H1 (cell line): ENCODE measurements at regions not wholly inside any gene's neighbourhood (a gene's known extent, or its start where the extent isn't known, plus 50 kb on each side); places are given as distances from the start of the nearest gene placed in this dataset.

Experiments
- CTCF ChIA-PET: fragments of 300-600 bp; sonication (Branson Sonifier 250); formaldehyde crosslinking; loops from one replicate; lab custom pipeline; 2021; ENCODE audit not compliant: partially characterized antibody; lab: Charles Lee
- POLR2A ChIA-PET: fragments of 300-600 bp; sonication (Branson Sonifier 250); formaldehyde crosslinking; loops from one replicate; lab custom pipeline; 2021; ENCODE audit warnings: inconsistent platforms; ENCODE audit not compliant: partially characterized antibody; lab: Charles Lee
- DNase-seq, 2 experiments: peaks; one replicate each; pipeline versions ENCODE4 v3.0.0 to v3.0.0-alpha.2; 2010 to 2022; ENCODE audit warnings: low spot score in 2 of 2, low read depth in 1 of 2, mixed read lengths in 1 of 2
- FAIRE-seq: peaks from 2 replicates; lab custom pipeline; 2011; peaks lifted over from hg19 to GRCh38; lab: Jason Lieb, UNC
- H2AFZ ChIP-seq: 2 replicates; pipeline ENCODE4 v1.8.1; 2012; ENCODE audit warnings: low read length, inconsistent platforms
- H2AK5ac ChIP-seq: 2 replicates; pipeline ENCODE4 v1.6.1; 2013; ENCODE audit warnings: low read depth, low read length
- H2BK120ac ChIP-seq: replicated peaks from 2 replicates; pipeline ENCODE3; 2013; ENCODE audit warnings: low read depth, low read length, inconsistent platforms
- H2BK12ac ChIP-seq: 2 replicates; pipeline ENCODE4 v1.6.1; 2013; ENCODE audit warnings: low read depth, low read length
- H2BK15ac ChIP-seq: 2 replicates; pipeline ENCODE4 v1.6.1; 2013; ENCODE audit warnings: low read length
- H2BK20ac ChIP-seq: 2 replicates; pipeline ENCODE4 v1.6.1; 2013; ENCODE audit warnings: low read length
- H2BK5ac ChIP-seq: 2 replicates; pipeline ENCODE4 v1.6.1; 2013; ENCODE audit warnings: low read depth, low read length
- H3K14ac ChIP-seq: 2 replicates; pipeline ENCODE4 v1.6.1; 2013; ENCODE audit warnings: inconsistent platforms; ENCODE audit not compliant: insufficient read length
- H3K18ac ChIP-seq: 2 replicates; pipeline ENCODE4 v1.6.1; 2013; ENCODE audit warnings: low read length; ENCODE audit errors: extremely low read depth
- H3K23ac ChIP-seq: 2 replicates; pipeline ENCODE4 v1.6.1; 2013; ENCODE audit warnings: inconsistent platforms; ENCODE audit not compliant: insufficient read length
- H3K23me2 ChIP-seq: 2 replicates; pipeline ENCODE4 v1.6.1; 2013; ENCODE audit warnings: low read depth, low read length
- H3K27ac ChIP-seq: 2 replicates; pipeline ENCODE4 v1.6.1; 2011; ENCODE audit warnings: low read depth, low read length, inconsistent platforms
- H3K27me3 ChIP-seq, 4 experiments: replicated peaks in 1 of 4; 1 replicate in 1 of 4; 2 replicates in 3 of 4; pipeline versions ENCODE4 v1.6.1 to v1.8.1; 2011 to 2013; ENCODE audit warnings: low read length in 3 of 4, mild to moderate bottlenecking in 3 of 4, inconsistent platforms in 2 of 4, mixed read lengths in 2 of 4, moderate library complexity in 1 of 4; ENCODE audit not compliant: control insufficient read depth in 3 of 4, insufficient read depth in 3 of 4; ENCODE audit errors: extremely low read depth in 1 of 4
- H3K36me3 ChIP-seq, 4 experiments: 2 replicates each; pipeline versions ENCODE4 v1.6.1 to v1.8.1; 2011 to 2013; ENCODE audit warnings: mild to moderate bottlenecking in 4 of 4, low read length in 3 of 4, moderate library complexity in 2 of 4, control low read depth in 1 of 4, inconsistent platforms in 1 of 4; ENCODE audit not compliant: insufficient read depth in 4 of 4, control insufficient read depth in 2 of 4
- H3K4ac ChIP-seq: replicated peaks from 2 replicates; pipeline ENCODE3; 2013; ENCODE audit warnings: low read length, low read depth, mixed read lengths, inconsistent platforms; ENCODE audit not compliant: insufficient read length
- H3K4me1 ChIP-seq, 4 experiments: replicated peaks in 1 of 4; 1 replicate in 1 of 4; 2 replicates in 3 of 4; pipeline versions ENCODE4 v1.6.1 to v1.8.1; 2011 to 2013; ENCODE audit warnings: low read length in 3 of 4, inconsistent platforms in 2 of 4, mixed read lengths in 1 of 4; ENCODE audit not compliant: insufficient read depth in 4 of 4, control insufficient read depth in 3 of 4
- H3K4me2 ChIP-seq, 2 experiments: 2 replicates each; pipeline versions ENCODE4 v1.6.1 to v1.8.1; 2011 to 2013; ENCODE audit warnings: low read depth in 2 of 2, low read length in 2 of 2, control low read depth in 1 of 2, inconsistent platforms in 1 of 2, mild to moderate bottlenecking in 1 of 2; ENCODE audit not compliant: insufficient read depth in 1 of 2
- H3K4me3 ChIP-seq, 4 experiments: fragments of 200-600, 300-600 bp in 1 of 4; sonication (generic), shearing (Covaris generic), sonication (Bioruptor Twin) in 1 of 4; 2 replicates each; pipeline versions ENCODE4 v1.5.1 to v1.8.1; 2011 to 2016; ENCODE audit warnings: low read length in 4 of 4, low read depth in 3 of 4, control low read depth in 2 of 4, inconsistent platforms in 2 of 4, mild to moderate bottlenecking in 2 of 4, mixed read lengths in 1 of 4, moderate library complexity in 1 of 4; ENCODE audit not compliant: insufficient read depth in 2 of 4; ENCODE audit errors: extremely low read depth in 1 of 4
- H3K56ac ChIP-seq: replicated peaks from 2 replicates; pipeline ENCODE3; 2013; ENCODE audit warnings: low read depth, mild to moderate bottlenecking, mixed read lengths, low read length, inconsistent platforms; ENCODE audit not compliant: insufficient read length
- H3K79me1 ChIP-seq: 2 replicates; pipeline ENCODE4 v1.6.1; 2013; ENCODE audit warnings: low read depth, low read length, control low read depth
- H3K79me2 ChIP-seq, 2 experiments: 2 replicates each; pipeline versions ENCODE4 v1.6.1 to v1.8.1; 2012 to 2013; ENCODE audit warnings: low read length in 2 of 2, mild to moderate bottlenecking in 2 of 2, inconsistent platforms in 1 of 2; ENCODE audit not compliant: insufficient read depth in 2 of 2, control insufficient read depth in 1 of 2
- H3K9ac ChIP-seq, 4 experiments: replicated peaks in 1 of 4; 1 replicate in 1 of 4; 2 replicates in 3 of 4; pipeline versions ENCODE4 v1.6.1 to v1.8.1; 2011 to 2013; ENCODE audit warnings: low read depth in 3 of 4, low read length in 3 of 4, control low read depth in 2 of 4, mild to moderate bottlenecking in 2 of 4, moderate library complexity in 2 of 4, inconsistent platforms in 1 of 4; ENCODE audit errors: extremely low read depth in 1 of 4
- H3K9me3 ChIP-seq, 2 experiments: 2 replicates each; pipeline versions ENCODE4 v1.6.1 to v1.8.1; 2012 to 2013; ENCODE audit warnings: mild to moderate bottlenecking in 2 of 2, moderate library complexity in 2 of 2, control low read depth in 1 of 2, inconsistent platforms in 1 of 2, low read depth in 1 of 2, low read length in 1 of 2, mixed read lengths in 1 of 2; ENCODE audit not compliant: insufficient read depth in 2 of 2
- H4K20me1 ChIP-seq, 2 experiments: replicated peaks in 1 of 2; 2 replicates each; pipeline versions ENCODE3 to v1.8.1; 2011 to 2013; ENCODE audit warnings: inconsistent platforms in 2 of 2, low read length in 2 of 2, mild to moderate bottlenecking in 1 of 2; ENCODE audit not compliant: insufficient read depth in 2 of 2, control insufficient read depth in 1 of 2
- H4K5ac ChIP-seq: 2 replicates; pipeline ENCODE4 v1.6.1; 2013; ENCODE audit warnings: low read length, low read depth, mixed read lengths, inconsistent platforms; ENCODE audit not compliant: insufficient read length
- H4K8ac ChIP-seq: 2 replicates; pipeline ENCODE4 v1.8.0; 2013; ENCODE audit warnings: mild to moderate bottlenecking, moderate library complexity, low read length, inconsistent platforms; ENCODE audit not compliant: insufficient read depth; ENCODE audit errors: extremely low read depth
- H4K91ac ChIP-seq: replicated peaks from 2 replicates; pipeline ENCODE3; 2013; ENCODE audit warnings: low read length, mixed read lengths, inconsistent platforms; ENCODE audit not compliant: insufficient read length
- CEBPB ChIP-seq: IDR thresholded peaks from 2 replicates; pipeline ENCODE4 v1.6.1; 2012; ENCODE audit warnings: low read depth, low read length
- POLR2AphosphoS5 ChIP-seq: IDR thresholded peaks from 2 replicates; pipeline ENCODE4 v1.6.1; 2011; ENCODE audit warnings: low read depth, low read length
- SP2 ChIP-seq: IDR thresholded peaks from 2 replicates; pipeline ENCODE4 v1.6.1; 2012; ENCODE audit warnings: mild to moderate bottlenecking, low read length, inconsistent platforms
- WGBS, 2 experiments: shearing (Covaris generic) in 1 of 2; methylation state at CpG; one replicate each; pipeline versions ENCODE4 v1.1.6 to v1.1.7; 2013 to 2015; ENCODE audit warnings: low lambda C conversion rate in 2 of 2, mixed read lengths in 2 of 2, inconsistent platforms in 1 of 2, low coverage in 1 of 2, missing lambda C conversion rate in 1 of 2; ENCODE audit not compliant: insufficient replicate concordance in 2 of 2, insufficient coverage in 1 of 2, insufficient read length in 1 of 2; ENCODE audit errors: extremely low coverage in 1 of 2, missing lambda C conversion rate in 1 of 2; 5-methylcytosine and 5-hydroxymethylcytosine counted together

DNA sequence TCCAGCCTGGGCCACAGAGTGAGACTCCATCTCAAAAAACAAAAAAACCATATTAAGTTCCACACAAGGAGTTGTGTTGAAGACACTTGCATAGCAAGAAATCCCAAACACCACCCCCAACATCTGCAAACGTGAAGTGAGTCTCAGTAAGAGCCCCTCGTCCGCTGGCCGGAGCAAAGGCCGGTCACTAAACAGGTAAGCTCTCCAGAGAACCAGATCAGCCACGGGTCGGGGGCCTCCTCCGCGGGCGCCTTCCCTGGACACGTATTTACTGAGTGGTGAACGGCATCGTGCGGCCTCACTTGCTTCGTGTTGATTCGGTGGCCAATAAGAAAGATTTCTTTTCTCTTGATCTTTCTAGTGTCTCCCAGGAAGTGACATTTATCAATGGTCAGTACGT lies 93.6 kb downstream of the MRPL36 start:
- WGBS, 2 experiments, result 93% methylated on average over 17 of the region's 17 CpGs; no CpG with 5 or more reads in 1 of the 2 experiments
- H3K56ac ChIP-seq, result no peak overlapping the region
- no peak overlapping the region for H4K8ac ChIP-seq
- DNase-seq (peak in 1 of 2 experiments; percentile 33), FAIRE-seq (no peak)
- no peak overlapping the region for H3K27ac ChIP-seq
- no peak overlapping the region for H3K23ac ChIP-seq
- TF ChIP-seq POLR2AphosphoS5, result no peak
- TF ChIP-seq CEBPB, result no peak
- TF ChIP-seq SP2, result no peak
- TF ChIP-seq, all 59 proteins: peak for 0
- H3K36me3 ChIP-seq, result no peaks in the 10 kb centered on the region
- POLR2A ChIA-PET, result no interaction called here
- no peak overlapping the region for H3K14ac ChIP-seq
- H3K23me2 ChIP-seq, result 0 out of 2 replicates have a peak, but pooled peaks cover 2% of the 10 kb centered on the region
- peaks cover 0 to 22% (median 10%) of the 10 kb centered on the region in 4 experiments; a peak in 6 of 7 replicates for H3K4me1 ChIP-seq
- H3K4me3 ChIP-seq, result no peak overlapping the region
- H3K18ac ChIP-seq, result no peak overlapping the region
- H3K79me1 ChIP-seq, result no peaks in the 10 kb centered on the region
- no peak overlapping the region for H2BK15ac ChIP-seq
- no peak overlapping the region for H2BK20ac ChIP-seq
- no peak overlapping the region for H2BK5ac ChIP-seq
- CTCF ChIA-PET, result interaction anchor here (1.9 to 2.9 kb wide), 2 partner anchors 32 to 53 kb away, joined by 4 to 8 read pairs; no protein-coding TSS in a partner anchor
- H3K4ac ChIP-seq, result no peak overlapping the region
- peaks cover 0 to 3% of the 10 kb centered on the region in 2 experiments for H4K20me1 ChIP-seq
- no peak overlapping the region for H2BK120ac ChIP-seq
- H4K5ac ChIP-seq, result no peak overlapping the region
- no peak overlapping the region for H3K4me2 ChIP-seq
- no peak overlapping the region for H3K9ac ChIP-seq
- no peaks in the 10 kb centered on the region for H3K9me3 ChIP-seq
- no peak overlapping the region for H2AK5ac ChIP-seq
- H2AFZ ChIP-seq, result no peak overlapping the region
- H2BK12ac ChIP-seq, result no peak overlapping the region
- no peak overlapping the region for H4K91ac ChIP-seq
- H3K79me2 ChIP-seq, result no peaks in the 10 kb centered on the region
- H3K27me3 ChIP-seq, result peaks cover 0 to 12% (median 6%) of the 10 kb centered on the region in 4 experiments; a peak in 4 of 7 replicates
